Liver (tissue), 8 donors: ENCODE measurements at regions not wholly inside any gene's neighbourhood (a gene's known extent, or its start where the extent isn't known, plus 50 kb on each side); places are given as distances from the start of the nearest gene placed in this dataset.

Source experiments
- DNase-seq: peaks from one replicate; pipeline ENCODE4 v3.0.0-alpha.2; 2017; ENCODE audit warnings: low spot score
- H3K27ac ChIP-seq, 2 donors: one replicate each; pipeline ENCODE4 v1.7.0; 2013; ENCODE audit warnings: inconsistent platforms in 2 of 2, low read length in 2 of 2, control low read depth in 1 of 2, low read depth in 1 of 2, mild to moderate bottlenecking in 1 of 2
- H3K27me3 ChIP-seq, 4 donors: one replicate each; pipeline versions ENCODE4 v1.6.1 to v1.7.0; 2013; ENCODE audit warnings: low read length in 3 of 4, inconsistent platforms in 1 of 4, mild to moderate bottlenecking in 1 of 4, moderate library complexity in 1 of 4; ENCODE audit not compliant: control insufficient read depth in 4 of 4, insufficient read depth in 4 of 4
- H3K36me3 ChIP-seq, 4 donors: one replicate each; pipeline versions ENCODE4 v1.6.1 to v1.7.0; 2013; ENCODE audit warnings: low read length in 3 of 4, mild to moderate bottlenecking in 3 of 4, low read depth in 1 of 4, moderate library complexity in 1 of 4; ENCODE audit not compliant: control insufficient read depth in 4 of 4, insufficient read depth in 3 of 4
- H3K4me1 ChIP-seq, 4 donors: one replicate each; pipeline versions ENCODE4 v1.6.1 to v1.7.0; 2013; ENCODE audit warnings: low read length in 3 of 4, mild to moderate bottlenecking in 3 of 4, moderate library complexity in 1 of 4; ENCODE audit not compliant: control insufficient read depth in 4 of 4, insufficient read depth in 4 of 4
- H3K4me3 ChIP-seq, 3 donors: one replicate each; pipeline versions ENCODE4 v1.6.1 to v1.7.0; 2013; ENCODE audit warnings: low read length in 3 of 3, control low read depth in 1 of 3, low read depth in 1 of 3, mild to moderate bottlenecking in 1 of 3
- H3K9ac ChIP-seq, 2 donors: one replicate each; pipeline ENCODE4 v1.7.0; 2013; ENCODE audit warnings: low read length in 2 of 2, mild to moderate bottlenecking in 2 of 2, moderate library complexity in 2 of 2, control low read depth in 1 of 2, low read depth in 1 of 2
- H3K9me3 ChIP-seq, 4 donors: one replicate each; pipeline versions ENCODE4 v1.6.1 to v1.7.0; 2013; ENCODE audit warnings: low read length in 3 of 4; ENCODE audit not compliant: control insufficient read depth in 4 of 4
- ATF3 ChIP-seq: IDR thresholded peaks from 2 replicates; pipeline ENCODE4 v1.6.1; 2016; ENCODE audit warnings: antibody characterized with exemption
- CTCF ChIP-seq: fragments of 150-350 bp; IDR thresholded peaks from 2 replicates; pipeline ENCODE4 v1.5.1; 2017; ENCODE audit warnings: improper control_type of control experiment, low read depth, low read length; ENCODE audit not compliant: missing input control
- EGR1 ChIP-seq, 2 donors: IDR thresholded peaks; 2 replicates each; pipeline ENCODE4 v1.6.1; 2016 to 2018; ENCODE audit warnings: antibody characterized with exemption in 2 of 2, low read depth in 2 of 2
- FOXA2 ChIP-seq: IDR thresholded peaks from 2 replicates; pipeline ENCODE4 v1.6.1; 2016; ENCODE audit warnings: antibody characterized with exemption
- GABPA ChIP-seq, 2 donors: IDR thresholded peaks in 1 of 2; conservative IDR thresholded peaks in 1 of 2; 2 replicates each; pipeline ENCODE4 v1.6.1; 2016; ENCODE audit warnings: antibody characterized with exemption in 2 of 2, mild to moderate bottlenecking in 1 of 2, moderate library complexity in 1 of 2
- HNF4A ChIP-seq, 2 donors: conservative IDR thresholded peaks; 2 replicates each; pipeline ENCODE4 v1.6.1; 2016; ENCODE audit warnings: antibody characterized with exemption in 2 of 2, mild to moderate bottlenecking in 2 of 2
- HNF4G ChIP-seq: IDR thresholded peaks from 2 replicates; pipeline ENCODE4 v1.6.1; 2016; ENCODE audit warnings: antibody characterized with exemption
- JUND ChIP-seq, 2 donors: IDR thresholded peaks; 2 replicates each; pipeline ENCODE4 v1.6.1; 2016; ENCODE audit warnings: antibody characterized with exemption in 2 of 2
- MAX ChIP-seq: IDR thresholded peaks from 2 replicates; pipeline ENCODE4 v1.6.1; 2016; ENCODE audit warnings: antibody characterized with exemption
- NR2F2 ChIP-seq: IDR thresholded peaks from 2 replicates; pipeline ENCODE4 v1.6.1; 2016; ENCODE audit warnings: antibody characterized with exemption
- RAD21 ChIP-seq, 2 donors: IDR thresholded peaks; 2 replicates each; pipeline ENCODE4 v1.6.1; 2016; ENCODE audit warnings: antibody characterized with exemption in 2 of 2, mild to moderate bottlenecking in 2 of 2
- REST ChIP-seq: IDR thresholded peaks from 2 replicates; pipeline ENCODE4 v1.6.1; 2016; ENCODE audit warnings: antibody characterized with exemption, mild to moderate bottlenecking
- RXRA ChIP-seq, 2 donors: IDR thresholded peaks; 2 replicates each; pipeline ENCODE4 v1.6.1; 2017 to 2018; ENCODE audit warnings: antibody characterized with exemption in 2 of 2, mild to moderate bottlenecking in 1 of 2
- SP1 ChIP-seq: IDR thresholded peaks from 2 replicates; pipeline ENCODE4 v1.6.1; 2018; ENCODE audit warnings: antibody characterized with exemption, mild to moderate bottlenecking
- TAF1 ChIP-seq: conservative IDR thresholded peaks from 2 replicates; pipeline ENCODE4 v1.6.1; 2016; ENCODE audit warnings: antibody characterized with exemption, mild to moderate bottlenecking
- YY1 ChIP-seq: IDR thresholded peaks from 2 replicates; pipeline ENCODE4 v1.6.1; 2016; ENCODE audit warnings: antibody characterized with exemption, mild to moderate bottlenecking
- ZBTB33 ChIP-seq: IDR thresholded peaks from 2 replicates; pipeline ENCODE4 v1.6.1; 2016; ENCODE audit warnings: antibody characterized with exemption
- WGBS: extraction: QIAGEN DNeasy Blood & Tissue Kit; methylation state at CpG from one replicate; pipeline ENCODE4 v1.1.7; 2013; 5-methylcytosine and 5-hydroxymethylcytosine counted together
- donor health status: healthy.
- donor health status: healthy.
- donor health status: healthy.
- donor health status: healthy.
- donor health status: healthy.

- H3K4me1 ChIP-seq: peaks cover 0 to 12% (median 9%) of the 10 kb centered on the region in 4 donors
- 85% methylated on average over 6 of the region's 6 CpGs for WGBS
- no peak overlapping the region for H3K27ac ChIP-seq
- H3K27me3 ChIP-seq: no peaks in the 10 kb centered on the region
- H3K9me3 ChIP-seq: no peaks in the 10 kb centered on the region
- no peak overlapping the region for H3K9ac ChIP-seq
- H3K36me3 ChIP-seq: no peaks in the 10 kb centered on the region
- H3K4me3 ChIP-seq: no peak overlapping the region
- no peak for TF ChIP-seq MAX
- TF ChIP-seq CTCF: no peak
- no peak for TF ChIP-seq YY1
- TF ChIP-seq REST: no peak
- TF ChIP-seq FOXA2: no peak
- no peak for TF ChIP-seq ZBTB33
- no peak for TF ChIP-seq GABPA (IDR thresholded peaks at IDR 0.05 in 1 of 2, conservative IDR thresholded peaks at IDR 0.05 in 1 of 2)
- no peak for TF ChIP-seq EGR1 (IDR thresholded peaks at IDR 0.05; ENCODE audit: low read depth in 2 of 2)
- TF ChIP-seq HNF4G: no peak
- no peak for TF ChIP-seq RXRA (IDR thresholded peaks at IDR 0.05)
- no peak for TF ChIP-seq TAF1
- TF ChIP-seq NR2F2: no peak
- DNase-seq: no peak
Observed at GRCh38 chr6:156508923-156509322, 268.3 kb upstream of the ARID1B start.

- WGBS: 87% methylated on average over 5 of the region's 5 CpGs
- Histone ChIP-seq H3K9me3 (no peaks in the 10 kb centered on the region), H3K27me3 (no peaks in the 10 kb centered on the region), H3K9ac (no peak overlapping the region), H3K4me3 (no peak overlapping the region), H3K36me3 (no peaks in the 10 kb centered on the region), H3K27ac (no peak overlapping the region), H3K4me1 (peaks cover 0 to 12% (median 9%) of the 10 kb centered on the region in 4 donors)
- no peak for DNase-seq
- no peak for TF ChIP-seq HNF4A (conservative IDR thresholded peaks at IDR 0.05)
- no peak for TF ChIP-seq RXRA (IDR thresholded peaks at IDR 0.05)
- TF ChIP-seq MAX: no peak
- TF ChIP-seq EGR1 (IDR thresholded peaks at IDR 0.05; ENCODE audit: low read depth in 2 of 2): no peak
- no peak for TF ChIP-seq SP1
- no peak for TF ChIP-seq FOXA2
- TF ChIP-seq REST: no peak
- TF ChIP-seq ATF3: no peak
- TF ChIP-seq HNF4G: no peak
- no peak for TF ChIP-seq JUND (IDR thresholded peaks at IDR 0.05)
- no peak for TF ChIP-seq RAD21 (IDR thresholded peaks at IDR 0.05)
- TF ChIP-seq YY1: no peak
- no peak for TF ChIP-seq GABPA (IDR thresholded peaks at IDR 0.05 in 1 of 2, conservative IDR thresholded peaks at IDR 0.05 in 1 of 2)
- no peak for TF ChIP-seq CTCF
Observed at GRCh38 chr6:156508126-156508525, 269.1 kb upstream of the ARID1B start.
